IMR-90 (cell line): ENCODE measurements at regions not wholly inside any gene's neighbourhood (a gene's known extent, or its start where the extent isn't known, plus 50 kb on each side); places are given as distances from the start of the nearest gene placed in this dataset.

Experiments used
- BHLHE40 ChIP-seq: fragments of 150-350 bp; IDR thresholded peaks from 2 replicates; pipeline ENCODE4 v1.6.1; 2016; ENCODE audit warnings: mild to moderate bottlenecking, low read depth, low read length
- CEBPB ChIP-seq: IDR thresholded peaks from 2 replicates; pipeline ENCODE4 v1.6.1; 2012; ENCODE audit warnings: low read depth, low read length, improper control_type of control experiment
- CHD1 ChIP-seq: IDR thresholded peaks from 2 replicates; pipeline ENCODE4 v1.6.1; 2012; ENCODE audit warnings: low read depth, low read length, improper control_type of control experiment
- CTCF ChIP-seq: conservative IDR thresholded peaks from 2 replicates; pipeline ENCODE4 v1.5.1; 2012; ENCODE audit warnings: mild to moderate bottlenecking, low read depth, low read length, improper control_type of control experiment
- ELK1 ChIP-seq: fragments of 150-350 bp; IDR thresholded peaks from 2 replicates; pipeline ENCODE4 v1.6.1; 2016; ENCODE audit warnings: low read depth, mild to moderate bottlenecking, low read length, moderate library complexity, borderline replicate concordance
- MAFK ChIP-seq: IDR thresholded peaks from 2 replicates; pipeline ENCODE4 v1.6.1; 2012; ENCODE audit warnings: low read depth, low read length, improper control_type of control experiment
- MAZ ChIP-seq: IDR thresholded peaks from 2 replicates; pipeline ENCODE4 v1.6.1; 2012; ENCODE audit warnings: low read depth, mild to moderate bottlenecking, low read length, improper control_type of control experiment, moderate library complexity, borderline replicate concordance
- MXI1 ChIP-seq: IDR thresholded peaks from 2 replicates; pipeline ENCODE4 v1.6.1; 2012; ENCODE audit warnings: low read depth, mild to moderate bottlenecking, low read length, moderate library complexity, borderline replicate concordance
- NFE2L2 ChIP-seq: fragments of 150-350 bp; IDR thresholded peaks from 2 replicates; pipeline ENCODE4 v1.6.1; 2016; ENCODE audit warnings: low read depth, mild to moderate bottlenecking, low read length
- POLR2A ChIP-seq: IDR thresholded peaks from 2 replicates; pipeline ENCODE4 v1.6.1; 2012; ENCODE audit warnings: mild to moderate bottlenecking, low read depth, low read length
- RAD21 ChIP-seq: IDR thresholded peaks from 2 replicates; pipeline ENCODE4 v1.6.1; 2012; ENCODE audit warnings: low read length, improper control_type of control experiment
- RCOR1 ChIP-seq: IDR thresholded peaks from 2 replicates; pipeline ENCODE4 v1.6.1; 2012; ENCODE audit warnings: mild to moderate bottlenecking, low read length, improper control_type of control experiment; ENCODE audit not compliant: insufficient replicate concordance
- USF2 ChIP-seq: fragments of 150-350 bp; IDR thresholded peaks from 2 replicates; pipeline ENCODE4 v1.6.1; 2017; ENCODE audit warnings: mild to moderate bottlenecking, antibody characterized with exemption, low read length, low read depth

- no peak for TF ChIP-seq CTCF
- no peak for TF ChIP-seq POLR2A
- no peak for TF ChIP-seq RAD21
- TF ChIP-seq MAZ = no peak
- no peak for TF ChIP-seq MXI1
- no peak for TF ChIP-seq RCOR1
- no peak for TF ChIP-seq NFE2L2
- no peak for TF ChIP-seq BHLHE40
- TF ChIP-seq CHD1 = no peak
- TF ChIP-seq MAFK = no peak
- no peak for TF ChIP-seq ELK1
- TF ChIP-seq CEBPB = no peak
- no peak for TF ChIP-seq USF2
Observed at GRCh38 chr13:107427536-107427935, 787.8 kb downstream of the LIG4 start.
